ENCODE measurements at regions not wholly inside any gene's neighbourhood (a gene's known extent, or its start where the extent isn't known, plus 50 kb on each side); places are given as distances from the start of the nearest gene placed in this dataset.
"Not testable (repeated sequence)": the region's sequence is repeated elsewhere in the genome, so short reads cannot be mapped to it uniquely, and the experiment has no call there.

DNA sequence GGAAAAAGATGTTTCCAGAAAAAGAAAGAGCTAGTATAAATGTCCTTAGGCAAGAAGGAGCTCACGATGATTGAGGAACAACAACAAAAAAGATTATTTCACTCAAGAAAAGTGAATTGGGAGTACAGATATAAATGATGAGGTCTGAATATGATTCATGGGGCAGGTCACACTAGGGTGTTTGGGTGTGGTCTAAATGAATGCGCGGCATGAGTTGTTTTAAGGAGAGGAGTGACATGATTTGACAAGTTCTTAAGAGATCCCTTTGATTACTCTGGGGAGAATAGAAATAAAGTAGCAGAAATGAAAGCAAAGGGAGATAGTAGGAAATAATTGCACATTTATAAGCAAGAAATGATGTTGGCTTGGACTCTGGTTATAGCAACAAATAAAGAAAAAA lies 59.3 kb downstream of the NUTM2D start:
- intact Hi-C loops (cut with DNase I, micrococcal nuclease); H3K4me1 ChIP-seq (ENCODE audit: low read depth); H3K4me3 ChIP-seq; H3K9me3 ChIP-seq; H3K36me3 ChIP-seq (ENCODE audit: low read depth): not testable (repeated sequence)
- DNase-seq = peak in 1 of 3 donors; percentile 2
- peak; percentile 62 for ATAC-seq

DNA sequence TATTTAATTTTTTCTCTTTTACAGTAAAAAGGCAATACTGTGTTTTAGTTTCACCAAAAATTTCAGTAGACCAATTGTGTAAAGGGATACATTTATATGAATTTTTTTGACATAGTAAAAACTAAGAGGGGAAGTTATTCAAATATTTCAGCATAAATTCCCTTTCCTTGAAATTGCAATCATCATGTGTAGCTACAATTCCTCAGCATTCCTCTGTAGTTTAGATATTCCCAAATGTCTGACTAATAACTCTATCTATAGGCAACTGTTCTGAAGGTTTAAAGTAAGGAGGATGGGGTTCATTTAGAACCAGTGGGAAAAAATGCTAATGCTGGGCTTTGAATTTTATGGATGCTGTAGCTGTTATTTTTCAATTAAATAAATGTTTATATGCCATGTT lies 65.1 kb downstream of the NUTM2D start:
- H3K4me3 ChIP-seq; H3K4me1 ChIP-seq (ENCODE audit: low read depth); H3K36me3 ChIP-seq (ENCODE audit: low read depth); ATAC-seq; H3K9me3 ChIP-seq; intact Hi-C loops (cut with DNase I, micrococcal nuclease); DNase-seq: not testable (repeated sequence)

DNA sequence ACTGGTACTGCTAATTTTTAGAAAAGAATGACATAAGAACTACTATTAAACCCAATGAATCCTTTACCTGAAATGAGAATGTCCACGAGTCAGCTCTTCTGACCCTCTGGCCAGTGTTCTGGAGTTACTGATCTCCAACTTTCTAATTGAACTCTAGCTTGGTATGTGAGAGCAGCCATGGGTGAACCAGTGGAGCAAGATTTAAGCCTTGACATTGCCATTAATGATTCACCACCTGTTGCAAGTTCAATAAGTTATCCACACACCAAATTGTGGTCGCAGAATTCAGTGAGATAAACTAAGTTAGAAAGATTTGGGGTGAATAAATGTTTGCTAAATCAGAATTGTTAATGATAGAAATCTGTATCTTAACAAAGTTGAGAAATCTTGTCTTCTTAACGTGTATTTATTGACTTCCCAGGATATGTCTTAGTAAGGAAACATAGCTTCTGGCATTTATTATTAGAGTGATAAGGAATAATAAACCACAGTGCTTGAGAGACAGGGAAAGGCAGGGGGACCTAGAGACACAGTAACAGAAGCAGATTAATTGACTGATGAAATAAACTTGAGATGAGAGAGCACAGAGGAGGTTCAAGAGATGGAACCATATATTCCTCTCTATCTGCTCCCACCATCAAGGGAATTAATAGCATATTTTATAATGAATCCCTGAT lies 67.3 kb downstream of the NUTM2D start:
- H3K4me3 ChIP-seq; DNase-seq; H3K9me3 ChIP-seq; H3K4me1 ChIP-seq (ENCODE audit: low read depth); intact Hi-C loops (cut with DNase I, micrococcal nuclease); ATAC-seq; H3K36me3 ChIP-seq (ENCODE audit: low read depth): not testable (repeated sequence)

DNA sequence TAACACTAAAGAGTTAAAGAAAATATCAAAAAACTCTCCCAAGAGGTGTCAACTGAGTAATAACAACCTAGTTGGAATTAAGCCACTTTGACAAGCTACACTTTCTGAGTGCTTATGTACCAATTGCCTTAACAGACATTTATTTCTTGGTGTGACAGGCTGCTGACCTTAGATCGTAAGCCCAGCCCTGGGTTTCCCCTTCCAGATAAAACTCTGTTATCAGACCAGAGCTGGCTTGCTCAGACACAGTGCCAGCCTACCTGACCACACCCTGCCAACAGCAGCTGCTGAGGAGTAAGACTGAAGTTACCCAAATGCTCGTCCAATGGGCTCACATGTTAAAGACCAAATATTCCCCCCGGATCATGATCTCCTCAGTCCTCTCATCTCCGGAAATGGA lies 70.9 kb upstream of the MINPP1 start:
- intact Hi-C loops (cut with DNase I, micrococcal nuclease); H3K4me3 ChIP-seq; H3K4me1 ChIP-seq (ENCODE audit: low read depth); H3K9me3 ChIP-seq; H3K36me3 ChIP-seq (ENCODE audit: low read depth); DNase-seq: not testable (repeated sequence)
- ATAC-seq = peak; percentile 94

DNA sequence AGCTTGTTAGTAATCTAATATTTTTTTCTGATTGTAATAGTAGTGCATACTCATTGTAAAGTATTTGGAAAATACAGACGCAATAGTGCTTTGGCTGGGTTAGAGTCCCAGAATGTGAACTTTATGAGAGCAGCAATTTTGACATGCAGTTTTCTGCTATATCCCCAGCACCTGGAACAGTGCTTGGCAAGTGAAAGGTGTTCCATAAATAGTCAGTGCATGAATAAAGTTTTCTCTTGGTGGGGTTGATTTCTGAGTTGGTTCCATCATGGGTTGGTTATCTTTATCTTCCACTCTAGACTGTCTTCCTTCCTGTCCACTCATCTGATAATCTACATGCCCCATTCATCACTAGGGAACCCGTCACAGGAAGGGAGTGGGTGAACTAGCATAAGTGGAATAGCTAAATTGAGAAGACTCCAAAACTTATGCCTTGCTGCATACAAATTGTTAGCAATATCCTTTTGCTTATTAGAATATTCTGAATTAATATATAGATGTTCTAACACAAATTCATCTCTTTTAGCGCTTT lies 69.3 kb upstream of the MINPP1 start:
- intact Hi-C loops (cut with DNase I, micrococcal nuclease); ATAC-seq; H3K4me1 ChIP-seq (ENCODE audit: low read depth); H3K4me3 ChIP-seq; DNase-seq; H3K9me3 ChIP-seq; H3K36me3 ChIP-seq (ENCODE audit: low read depth): not testable (repeated sequence)

DNA sequence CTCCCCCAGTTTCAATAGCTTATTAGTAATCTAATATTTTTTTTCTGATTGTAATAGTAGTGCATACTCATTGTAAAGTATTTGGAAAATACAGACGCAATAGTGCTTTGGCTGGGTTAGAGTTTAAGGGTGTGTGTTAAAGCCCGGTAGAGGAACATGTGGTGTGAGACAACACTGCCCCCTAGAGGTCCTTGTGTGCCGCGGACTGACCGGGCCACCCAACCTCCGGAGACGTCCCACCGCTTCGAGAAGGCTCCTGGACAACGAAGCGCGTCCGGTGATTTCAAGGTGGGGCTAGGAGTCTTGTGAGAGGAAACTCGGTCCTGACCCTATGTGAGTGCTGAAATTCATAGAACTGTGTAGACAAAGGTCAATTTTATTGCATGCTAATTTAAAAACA lies 68.6 kb upstream of the MINPP1 start:
- intact Hi-C loops (cut with DNase I, micrococcal nuclease); H3K9me3 ChIP-seq; H3K4me3 ChIP-seq; H3K4me1 ChIP-seq (ENCODE audit: low read depth); H3K36me3 ChIP-seq (ENCODE audit: low read depth): not testable (repeated sequence)
- DNase-seq (peak in 2 of 3 donors; percentile 27 to 55), ATAC-seq (peak; percentile 95)

DNA sequence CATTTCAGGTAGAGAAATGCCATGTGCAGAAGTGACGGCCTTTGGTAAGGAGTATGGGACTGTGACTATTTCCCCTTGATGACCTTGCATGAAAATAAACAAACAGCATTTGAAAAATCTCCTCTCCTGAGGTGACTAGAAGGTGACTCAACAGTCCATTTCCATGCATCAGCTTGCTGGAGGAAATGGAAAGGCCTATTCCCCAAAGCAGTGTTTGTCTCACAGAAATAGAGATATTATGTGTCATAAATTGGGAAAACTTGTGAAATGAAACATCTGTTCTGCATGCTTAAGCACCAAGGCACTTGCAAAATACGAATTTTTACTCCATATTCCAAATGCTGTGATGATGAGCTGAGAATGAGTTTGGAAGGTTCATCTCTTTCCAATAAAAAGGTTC lies 67.2 kb upstream of the MINPP1 start:
- H3K4me3 ChIP-seq; H3K36me3 ChIP-seq (ENCODE audit: low read depth); ATAC-seq; H3K9me3 ChIP-seq; H3K4me1 ChIP-seq (ENCODE audit: low read depth); intact Hi-C loops (cut with DNase I, micrococcal nuclease); DNase-seq: not testable (repeated sequence)

Measured in mucosa of descending colon (tissue), 3 donors.